Large intestine (tissue), 3 donors: ENCODE measurements at regions not wholly inside any gene's neighbourhood (a gene's known extent, or its start where the extent isn't known, plus 50 kb on each side); places are given as distances from the start of the nearest gene placed in this dataset.

Source experiments
- DNase-seq, 2 donors: peaks; one replicate each; pipeline versions ENCODE4 v3.0.0 to v3.0.0-alpha.2; 2013
- H3K27ac ChIP-seq: one replicate; pipeline ENCODE4 v1.5.1; 2013; ENCODE audit warnings: low read length
- H3K27me3 ChIP-seq: 2 replicates; pipeline ENCODE4 v1.6.1; 2013; ENCODE audit warnings: low read length; ENCODE audit not compliant: control insufficient read depth, insufficient read depth
- H3K36me3 ChIP-seq: 2 replicates; pipeline ENCODE4 v1.6.1; 2013; ENCODE audit warnings: low read length; ENCODE audit not compliant: control insufficient read depth, insufficient read depth
- H3K4me1 ChIP-seq: one replicate; pipeline ENCODE4 v1.6.1; 2013; ENCODE audit warnings: low read length; ENCODE audit not compliant: control insufficient read depth, insufficient read depth
- H3K4me3 ChIP-seq: one replicate; pipeline ENCODE4 v1.5.1; 2013; ENCODE audit warnings: low read length
- H3K9me3 ChIP-seq: one replicate; pipeline ENCODE4 v1.6.1; 2013; ENCODE audit warnings: mild to moderate bottlenecking, low read depth, low read length, moderate library complexity; ENCODE audit not compliant: control insufficient read depth
- WGBS: methylation state at CpG from one replicate; pipeline ENCODE4 v1.1.5; 2013; ENCODE audit warnings: low lambda C conversion rate; ENCODE audit not compliant: insufficient coverage; 5-methylcytosine and 5-hydroxymethylcytosine counted together

- Histone ChIP-seq H3K36me3 (no peaks in the 10 kb centered on the region), H3K27ac (no peak overlapping the region), H3K9me3 (no peaks in the 10 kb centered on the region), H3K27me3 (no peaks in the 10 kb centered on the region), H3K4me3 (no peak overlapping the region), H3K4me1 (peaks cover 14% of the 10 kb centered on the region)
- no peak for DNase-seq
- no CpG with 5 or more reads among the region's 5 CpGs for WGBS
Measured at GRCh38 chr9:87799503-87799902, 73.6 kb downstream of the CTSL start.

- no peaks in the 10 kb centered on the region for H3K36me3 ChIP-seq
- no peak for DNase-seq
- H3K9me3 ChIP-seq, result no peaks in the 10 kb centered on the region
- no peak overlapping the region for H3K27ac ChIP-seq
- no CpG with 5 or more reads among the region's 7 CpGs for WGBS
- no peak overlapping the region for H3K4me3 ChIP-seq
- peaks cover 14% of the 10 kb centered on the region for H3K4me1 ChIP-seq
- no peaks in the 10 kb centered on the region for H3K27me3 ChIP-seq
Measured at GRCh38 chr9:87800456-87800855, 74.5 kb downstream of the CTSL start.

GRCh38 chr9:87801013-87801412 lies 75.1 kb downstream of the CTSL start:
- Histone ChIP-seq H3K36me3 (no peaks in the 10 kb centered on the region), H3K4me1 (peaks cover 14% of the 10 kb centered on the region), H3K4me3 (no peak overlapping the region), H3K9me3 (no peaks in the 10 kb centered on the region), H3K27ac (no peak overlapping the region), H3K27me3 (no peaks in the 10 kb centered on the region)
- no peak for DNase-seq
- WGBS, result no CpG with 5 or more reads among the region's 4 CpGs

- WGBS, result no CpG with 5 or more reads among the region's 15 CpGs
- Histone ChIP-seq H3K27ac (no peak overlapping the region), H3K27me3 (no peaks in the 10 kb centered on the region), H3K9me3 (no peaks in the 10 kb centered on the region), H3K36me3 (no peaks in the 10 kb centered on the region), H3K4me3 (no peak overlapping the region), H3K4me1 (peaks cover 6% of the 10 kb centered on the region)
- no peak for DNase-seq
Measured at GRCh38 chr9:87803166-87803565, 77.2 kb downstream of the CTSL start.

- DNase-seq, result no peak
- no CpG with 5 or more reads among the region's 9 CpGs for WGBS
- Histone ChIP-seq H3K27me3 (no peaks in the 10 kb centered on the region), H3K4me3 (no peak overlapping the region), H3K9me3 (no peaks in the 10 kb centered on the region), H3K27ac (no peak overlapping the region), H3K4me1 (peaks cover 3% of the 10 kb centered on the region), H3K36me3 (no peaks in the 10 kb centered on the region)
Measured at GRCh38 chr9:87803623-87804345, 77.9 kb downstream of the CTSL start.

- Histone ChIP-seq H3K36me3 (no peaks in the 10 kb centered on the region), H3K9me3 (no peaks in the 10 kb centered on the region), H3K27me3 (no peaks in the 10 kb centered on the region), H3K4me3 (no peak overlapping the region), H3K27ac (no peak overlapping the region), H3K4me1 (no peaks in the 10 kb centered on the region)
- DNase-seq, result no peak
- no CpG with 5 or more reads among the region's 5 CpGs for WGBS
Measured at GRCh38 chr9:87805259-87805658, 77.4 kb upstream of the SPATA31E1 start.

GRCh38 chr9:87810008-87810407 lies 72.7 kb upstream of the SPATA31E1 start:
- no CpG with 5 or more reads among the region's 5 CpGs for WGBS
- no peaks in the 10 kb centered on the region for H3K36me3 ChIP-seq
- DNase-seq, result no peak
- no peak overlapping the region for H3K27ac ChIP-seq
- no peaks in the 10 kb centered on the region for H3K27me3 ChIP-seq
- H3K4me1 ChIP-seq, result no peaks in the 10 kb centered on the region
- no peak overlapping the region for H3K4me3 ChIP-seq
- no peaks in the 10 kb centered on the region for H3K9me3 ChIP-seq

GRCh38 chr9:87810679-87811178 lies 71.9 kb upstream of the SPATA31E1 start:
- WGBS, result no CpG with 5 or more reads among the region's 5 CpGs
- DNase-seq, result no peak

GRCh38 chr9:87812375-87813118 lies 70.1 kb upstream of the SPATA31E1 start:
- WGBS, result 89% methylated on average over 3 of the region's 13 CpGs
- no peak overlapping the region for H3K4me3 ChIP-seq
- no peaks in the 10 kb centered on the region for H3K27me3 ChIP-seq
- no peaks in the 10 kb centered on the region for H3K36me3 ChIP-seq
- peak in 1 of 2 donors; percentile 13 for DNase-seq
- no peaks in the 10 kb centered on the region for H3K9me3 ChIP-seq
- no peaks in the 10 kb centered on the region for H3K4me1 ChIP-seq
- no peak overlapping the region for H3K27ac ChIP-seq

More at GRCh38 chr9:87810679-87811178, 71.9 kb upstream of the SPATA31E1 start:
- Histone ChIP-seq H3K4me3 (no peak overlapping the region), H3K9me3 (no peaks in the 10 kb centered on the region), H3K4me1 (no peaks in the 10 kb centered on the region), H3K36me3 (no peaks in the 10 kb centered on the region), H3K27me3 (no peaks in the 10 kb centered on the region), H3K27ac (no peak overlapping the region)

- Histone ChIP-seq H3K27ac (no peak overlapping the region), H3K27me3 (no peaks in the 10 kb centered on the region), H3K36me3 (no peaks in the 10 kb centered on the region), H3K4me1 (no peaks in the 10 kb centered on the region), H3K4me3 (no peak overlapping the region), H3K9me3 (no peaks in the 10 kb centered on the region)
- DNase-seq, result no peak
- no CpG with 5 or more reads among the region's 7 CpGs for WGBS
Measured at GRCh38 chr9:87813119-87813463, 69.6 kb upstream of the SPATA31E1 start.
